Loucy (cell line): ENCODE measurements at regions not wholly inside any gene's neighbourhood (a gene's known extent, or its start where the extent isn't known, plus 50 kb on each side); places are given as distances from the start of the nearest gene placed in this dataset.

ENCODE experiments used
- EZH2phosphoT487 ChIP-seq: fragments of 200-600 bp; IDR thresholded peaks from 2 replicates; pipeline ENCODE4 v1.6.1; 2018; ENCODE audit warnings: antibody characterized with exemption, mild to moderate bottlenecking, moderate library complexity, borderline replicate concordance
- TF ChIP-seq, protein P1 (sequence below): fragments of 200-600 bp; sonication (generic); conservative IDR thresholded peaks from 2 replicates; pipeline ENCODE4 v1.5.1; 2014; ENCODE audit warnings: mild to moderate bottlenecking, antibody characterized with exemption, low read length

DNA sequence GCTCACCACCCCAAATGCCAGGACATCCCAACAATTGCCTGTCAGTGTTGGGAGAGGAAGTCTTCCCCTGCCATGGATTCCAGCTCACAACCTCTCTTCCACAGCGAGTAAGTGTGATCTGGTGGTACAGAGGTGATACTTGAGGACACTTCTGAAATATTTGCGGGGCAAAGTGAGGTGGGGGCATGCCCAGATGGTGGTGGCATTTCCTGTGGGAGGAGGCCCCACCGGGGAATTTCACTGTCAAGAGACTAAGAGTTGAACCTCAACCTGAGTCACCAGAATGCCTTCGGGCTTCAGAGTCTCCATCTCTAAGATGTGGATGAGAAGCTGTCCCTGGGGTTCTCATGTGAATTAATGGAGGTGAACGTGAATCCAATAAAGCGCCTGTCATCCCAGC, 122.3 kb upstream of the RFLNA start:
- TF ChIP-seq, protein P1, sequence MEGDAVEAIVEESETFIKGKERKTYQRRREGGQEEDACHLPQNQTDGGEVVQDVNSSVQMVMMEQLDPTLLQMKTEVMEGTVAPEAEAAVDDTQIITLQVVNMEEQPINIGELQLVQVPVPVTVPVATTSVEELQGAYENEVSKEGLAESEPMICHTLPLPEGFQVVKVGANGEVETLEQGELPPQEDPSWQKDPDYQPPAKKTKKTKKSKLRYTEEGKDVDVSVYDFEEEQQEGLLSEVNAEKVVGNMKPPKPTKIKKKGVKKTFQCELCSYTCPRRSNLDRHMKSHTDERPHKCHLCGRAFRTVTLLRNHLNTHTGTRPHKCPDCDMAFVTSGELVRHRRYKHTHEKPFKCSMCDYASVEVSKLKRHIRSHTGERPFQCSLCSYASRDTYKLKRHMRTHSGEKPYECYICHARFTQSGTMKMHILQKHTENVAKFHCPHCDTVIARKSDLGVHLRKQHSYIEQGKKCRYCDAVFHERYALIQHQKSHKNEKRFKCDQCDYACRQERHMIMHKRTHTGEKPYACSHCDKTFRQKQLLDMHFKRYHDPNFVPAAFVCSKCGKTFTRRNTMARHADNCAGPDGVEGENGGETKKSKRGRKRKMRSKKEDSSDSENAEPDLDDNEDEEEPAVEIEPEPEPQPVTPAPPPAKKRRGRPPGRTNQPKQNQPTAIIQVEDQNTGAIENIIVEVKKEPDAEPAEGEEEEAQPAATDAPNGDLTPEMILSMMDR: no peak
- TF ChIP-seq EZH2phosphoT487: no peak
